B cell (primary cell): ENCODE measurements at regions not wholly inside any gene's neighbourhood (a gene's known extent, or its start where the extent isn't known, plus 50 kb on each side); places are given as distances from the start of the nearest gene placed in this dataset.

Source experiments
- EZH2 ChIP-seq: IDR thresholded peaks from 2 replicates; pipeline ENCODE4 v1.6.1; 2012; ENCODE audit warnings: borderline replicate concordance, low read depth, mild to moderate bottlenecking, moderate library complexity, low read length; ENCODE audit not compliant: insufficient read depth, poor library complexity, severe bottlenecking
- TF ChIP-seq, protein P1 (sequence below): fragments of 200-600 bp; IDR thresholded peaks from one replicate; pipeline ENCODE4 v1.8.0; 2022; ENCODE audit warnings: antibody characterized with exemption, mild to moderate bottlenecking

- TF ChIP-seq EZH2 = no peak
- TF ChIP-seq, protein P1, sequence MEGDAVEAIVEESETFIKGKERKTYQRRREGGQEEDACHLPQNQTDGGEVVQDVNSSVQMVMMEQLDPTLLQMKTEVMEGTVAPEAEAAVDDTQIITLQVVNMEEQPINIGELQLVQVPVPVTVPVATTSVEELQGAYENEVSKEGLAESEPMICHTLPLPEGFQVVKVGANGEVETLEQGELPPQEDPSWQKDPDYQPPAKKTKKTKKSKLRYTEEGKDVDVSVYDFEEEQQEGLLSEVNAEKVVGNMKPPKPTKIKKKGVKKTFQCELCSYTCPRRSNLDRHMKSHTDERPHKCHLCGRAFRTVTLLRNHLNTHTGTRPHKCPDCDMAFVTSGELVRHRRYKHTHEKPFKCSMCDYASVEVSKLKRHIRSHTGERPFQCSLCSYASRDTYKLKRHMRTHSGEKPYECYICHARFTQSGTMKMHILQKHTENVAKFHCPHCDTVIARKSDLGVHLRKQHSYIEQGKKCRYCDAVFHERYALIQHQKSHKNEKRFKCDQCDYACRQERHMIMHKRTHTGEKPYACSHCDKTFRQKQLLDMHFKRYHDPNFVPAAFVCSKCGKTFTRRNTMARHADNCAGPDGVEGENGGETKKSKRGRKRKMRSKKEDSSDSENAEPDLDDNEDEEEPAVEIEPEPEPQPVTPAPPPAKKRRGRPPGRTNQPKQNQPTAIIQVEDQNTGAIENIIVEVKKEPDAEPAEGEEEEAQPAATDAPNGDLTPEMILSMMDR = no peak
These were observed 336.7 kb upstream of the CELF4 start for GRCh38 chr18:37902344-37902743.
